A673 (cell line): ENCODE measurements at regions not wholly inside any gene's neighbourhood (a gene's known extent, or its start where the extent isn't known, plus 50 kb on each side); places are given as distances from the start of the nearest gene placed in this dataset.

Experiments
- EZH2 ChIP-seq: fragments of 200-600 bp; sonication (generic); IDR thresholded peaks from 2 replicates; pipeline ENCODE4 v1.6.1; 2017; ENCODE audit warnings: borderline replicate concordance, low read depth, mild to moderate bottlenecking, mixed read lengths, antibody characterized with exemption, low read length; ENCODE audit not compliant: poor library complexity, severe bottlenecking
- TF ChIP-seq, protein P1 (sequence below): fragments of 300-800, 200-600 bp; sonication (generic); conservative IDR thresholded peaks from 2 replicates; pipeline ENCODE4 v1.5.1; 2017; ENCODE audit warnings: low read depth, mild to moderate bottlenecking, antibody characterized with exemption, low read length, moderate library complexity, mixed read lengths

DNA sequence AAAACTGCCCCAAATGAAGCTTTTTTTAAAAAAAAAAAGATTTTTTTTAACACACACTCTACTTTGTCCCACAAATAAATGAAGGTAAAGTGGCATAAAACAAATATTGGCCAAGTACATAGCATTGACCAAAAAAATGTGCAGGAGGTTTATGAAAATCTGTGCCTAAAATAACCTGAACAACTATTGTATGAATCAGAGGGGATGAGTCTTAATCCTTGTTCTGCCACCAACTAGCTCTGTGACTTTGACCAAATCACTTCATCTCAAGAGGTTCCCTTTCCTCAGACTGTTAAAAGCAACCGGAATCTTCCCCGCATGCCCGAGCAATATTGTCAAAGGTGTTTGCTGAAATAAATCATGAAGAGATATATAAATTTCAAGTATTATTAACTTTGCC lies 150.4 kb upstream of the NEBL start:
- no peak for TF ChIP-seq EZH2
- TF ChIP-seq, protein P1, sequence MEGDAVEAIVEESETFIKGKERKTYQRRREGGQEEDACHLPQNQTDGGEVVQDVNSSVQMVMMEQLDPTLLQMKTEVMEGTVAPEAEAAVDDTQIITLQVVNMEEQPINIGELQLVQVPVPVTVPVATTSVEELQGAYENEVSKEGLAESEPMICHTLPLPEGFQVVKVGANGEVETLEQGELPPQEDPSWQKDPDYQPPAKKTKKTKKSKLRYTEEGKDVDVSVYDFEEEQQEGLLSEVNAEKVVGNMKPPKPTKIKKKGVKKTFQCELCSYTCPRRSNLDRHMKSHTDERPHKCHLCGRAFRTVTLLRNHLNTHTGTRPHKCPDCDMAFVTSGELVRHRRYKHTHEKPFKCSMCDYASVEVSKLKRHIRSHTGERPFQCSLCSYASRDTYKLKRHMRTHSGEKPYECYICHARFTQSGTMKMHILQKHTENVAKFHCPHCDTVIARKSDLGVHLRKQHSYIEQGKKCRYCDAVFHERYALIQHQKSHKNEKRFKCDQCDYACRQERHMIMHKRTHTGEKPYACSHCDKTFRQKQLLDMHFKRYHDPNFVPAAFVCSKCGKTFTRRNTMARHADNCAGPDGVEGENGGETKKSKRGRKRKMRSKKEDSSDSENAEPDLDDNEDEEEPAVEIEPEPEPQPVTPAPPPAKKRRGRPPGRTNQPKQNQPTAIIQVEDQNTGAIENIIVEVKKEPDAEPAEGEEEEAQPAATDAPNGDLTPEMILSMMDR = no peak
